CD8-positive, alpha-beta memory T cell (primary cell): ENCODE measurements at regions not wholly inside any gene's neighbourhood (a gene's known extent, or its start where the extent isn't known, plus 50 kb on each side); places are given as distances from the start of the nearest gene placed in this dataset.

ENCODE experiments used
- CTCF ChIA-PET: fragments of 350-600 bp; sonication (Branson Sonifier 250); formaldehyde crosslinking; loops from one replicate; lab custom pipeline; 2021; ENCODE audit warnings: antibody characterized with exemption; lab: Charles Lee
- POLR2A ChIA-PET: fragments of 350-600 bp; sonication (Branson Sonifier 250); formaldehyde crosslinking; loops from one replicate; lab custom pipeline; 2021; ENCODE audit warnings: antibody characterized with exemption; lab: Charles Lee
- DNase-seq, 5 donors: peaks; one replicate each; pipeline versions ENCODE4 v3.0.0 to v3.0.0-alpha.2; 2020 to 2022; ENCODE audit warnings: mixed read lengths in 1 of 5
- H3K27ac ChIP-seq: one replicate; pipeline ENCODE4 v1.7.0; 2013; ENCODE audit warnings: low read depth, mild to moderate bottlenecking, low read length, moderate library complexity
- H3K27me3 ChIP-seq: 2 replicates; pipeline ENCODE4 v1.7.0; 2013; ENCODE audit warnings: low read length, mild to moderate bottlenecking; ENCODE audit not compliant: insufficient read depth, poor library complexity, severe bottlenecking
- H3K36me3 ChIP-seq: 2 replicates; pipeline ENCODE4 v1.7.0; 2013; ENCODE audit warnings: mild to moderate bottlenecking, low read length, moderate library complexity; ENCODE audit not compliant: insufficient read depth
- H3K4me1 ChIP-seq: 2 replicates; pipeline ENCODE4 v1.7.0; 2013; ENCODE audit warnings: mild to moderate bottlenecking, low read length, moderate library complexity; ENCODE audit not compliant: insufficient read depth
- H3K4me3 ChIP-seq: 2 replicates; pipeline ENCODE4 v1.7.0; 2013; ENCODE audit warnings: mild to moderate bottlenecking, low read length
- H3K9me3 ChIP-seq: 2 replicates; pipeline ENCODE4 v1.7.0; 2013; ENCODE audit warnings: mild to moderate bottlenecking, low read length
- H3K27ac Mint-ChIP-seq, 8 donors: one replicate each; pipeline ENCODE4 v1.8.0; 2020 to 2021; ENCODE audit warnings: mixed read lengths in 8 of 8, mild to moderate bottlenecking in 6 of 8, inconsistent platforms in 3 of 8, moderate library complexity in 3 of 8
- H3K27me3 Mint-ChIP-seq, 2 donors: one replicate each; pipeline ENCODE4 v1.8.0; 2020 to 2021; ENCODE audit warnings: mixed read lengths in 2 of 2, mild to moderate bottlenecking in 1 of 2, moderate library complexity in 1 of 2
- H3K36me3 Mint-ChIP-seq, 3 donors: one replicate each; pipeline ENCODE4 v1.8.0; 2020 to 2021; ENCODE audit warnings: mixed read lengths in 3 of 3, inconsistent platforms in 1 of 3, mild to moderate bottlenecking in 1 of 3
- H3K4me1 Mint-ChIP-seq, 3 donors: one replicate each; pipeline ENCODE4 v1.8.0; 2020 to 2021; ENCODE audit warnings: mixed read lengths in 3 of 3, inconsistent platforms in 1 of 3, mild to moderate bottlenecking in 1 of 3
- H3K4me3 Mint-ChIP-seq, 7 donors: one replicate each; pipeline ENCODE4 v1.8.0; 2020 to 2021; ENCODE audit warnings: mixed read lengths in 7 of 7, mild to moderate bottlenecking in 6 of 7, moderate library complexity in 4 of 7, inconsistent platforms in 2 of 7
- H3K9me3 Mint-ChIP-seq, 5 donors: one replicate each; pipeline ENCODE4 v1.8.0; 2020 to 2022; ENCODE audit warnings: mixed read lengths in 5 of 5, mild to moderate bottlenecking in 3 of 5, moderate library complexity in 2 of 5, inconsistent platforms in 1 of 5

DNA sequence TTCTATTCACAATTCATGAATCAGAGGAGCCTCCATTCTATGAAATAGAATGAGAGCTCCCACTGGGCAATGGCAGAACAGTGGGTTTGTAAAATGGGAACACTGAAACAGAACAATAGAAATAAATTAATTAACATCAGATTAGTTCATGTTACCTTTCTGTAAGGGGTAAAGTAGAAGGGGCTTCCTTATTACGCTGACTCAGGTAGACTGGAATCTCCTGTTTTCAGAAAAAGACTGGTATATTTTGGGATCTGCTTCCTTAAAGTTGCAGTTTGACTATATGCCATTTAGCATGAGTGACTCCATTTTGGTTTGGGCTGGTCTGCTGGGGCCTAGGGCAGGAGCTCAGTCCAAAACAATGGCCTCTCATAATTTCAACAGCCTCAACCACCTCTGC is 52.8 kb upstream of the ZFAND3 start:
- Mint-ChIP-seq H3K36me3 (peaks cover 0 to 4% (median 3%) of the 10 kb centered on the region in 3 donors), H3K9me3 (no peaks in the 10 kb centered on the region), H3K4me1 (no peaks in the 10 kb centered on the region), H3K4me3 (no peak overlapping the region), H3K27me3 (peaks cover 16 to 41% of the 10 kb centered on the region in 2 donors), H3K27ac (no peak overlapping the region)
- H3K4me3 ChIP-seq = no peak overlapping the region
- no peaks in the 10 kb centered on the region for H3K36me3 ChIP-seq
- H3K9me3 ChIP-seq = no peaks in the 10 kb centered on the region
- POLR2A ChIA-PET = no interaction called here
- no peak for DNase-seq
- CTCF ChIA-PET = interaction anchor here (1.1 kb wide), 1 partner anchor 8 kb away, joined by 4 read pairs; no protein-coding TSS in a partner anchor
- H3K27ac ChIP-seq = no peak overlapping the region
- no peaks in the 10 kb centered on the region for H3K27me3 ChIP-seq
- no peaks in the 10 kb centered on the region for H3K4me1 ChIP-seq

DNA sequence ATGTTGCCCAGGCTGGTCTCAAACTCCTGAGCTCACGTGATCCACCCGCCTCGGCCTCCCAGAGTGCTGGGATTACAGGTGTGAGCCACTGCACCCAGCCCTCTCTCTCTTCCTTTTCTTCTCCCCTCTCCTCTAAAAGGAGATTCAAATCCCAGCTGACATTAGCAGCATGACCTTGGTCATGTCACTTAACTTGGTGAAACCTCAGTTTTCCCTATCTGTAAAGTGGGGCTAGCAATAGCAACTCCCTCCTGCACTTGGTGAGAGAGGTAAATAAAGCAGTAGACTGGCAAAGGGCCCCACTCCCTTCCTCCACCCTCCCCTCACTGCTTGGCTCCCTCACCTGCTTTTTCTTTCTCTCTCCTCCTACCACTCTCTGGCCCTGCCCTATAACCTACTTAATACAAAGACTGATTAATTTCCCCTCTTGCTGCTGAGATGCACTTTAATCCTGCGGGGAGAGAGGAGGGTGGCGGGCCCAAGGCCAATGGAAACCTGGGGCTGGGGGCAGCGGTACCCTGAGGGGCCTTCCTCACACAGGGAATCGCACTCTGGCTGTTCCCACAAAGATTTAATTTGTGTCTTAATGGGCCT is 54.2 kb upstream of the ZFAND3 start:
- no peak overlapping the region for H3K27ac Mint-ChIP-seq
- CTCF ChIA-PET = no interaction called here
- H3K4me1 Mint-ChIP-seq = no peaks in the 10 kb centered on the region
- Histone ChIP-seq H3K36me3 (no peaks in the 10 kb centered on the region), H3K27me3 (no peaks in the 10 kb centered on the region), H3K4me3 (no peak overlapping the region), H3K27ac (no peak overlapping the region), H3K4me1 (no peaks in the 10 kb centered on the region), H3K9me3 (no peaks in the 10 kb centered on the region)
- no peaks in the 10 kb centered on the region for H3K9me3 Mint-ChIP-seq
- H3K27me3 Mint-ChIP-seq = peaks cover 11 to 40% of the 10 kb centered on the region in 2 donors
- no peak overlapping the region for H3K4me3 Mint-ChIP-seq
- H3K36me3 Mint-ChIP-seq = peaks cover 0 to 3% (median 0%) of the 10 kb centered on the region in 3 donors
- POLR2A ChIA-PET = no interaction called here
- DNase-seq = no peak

DNA sequence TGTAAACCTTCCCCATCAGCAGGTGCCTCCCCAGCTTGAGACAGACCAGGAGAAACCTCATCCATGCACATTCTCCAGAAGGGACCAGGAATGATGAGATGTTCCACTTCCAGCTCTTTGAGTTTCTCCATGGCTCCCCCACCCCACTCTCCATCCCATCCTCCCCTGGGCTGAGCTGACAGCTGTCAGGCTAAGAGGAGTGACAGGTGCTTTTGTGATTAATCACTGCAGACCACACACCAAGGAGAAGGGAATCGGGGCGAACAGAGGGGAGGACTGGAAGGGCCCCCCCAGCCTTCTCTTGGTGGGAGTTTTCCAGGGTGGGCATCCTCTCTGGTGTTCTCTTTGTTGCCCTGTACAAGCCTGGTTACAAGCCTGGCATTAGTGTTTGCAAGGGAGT is 56.1 kb upstream of the ZFAND3 start:
- Histone ChIP-seq H3K36me3 (no peaks in the 10 kb centered on the region), H3K4me3 (no peak overlapping the region), H3K27me3 (no peaks in the 10 kb centered on the region), H3K27ac (no peak overlapping the region), H3K9me3 (no peaks in the 10 kb centered on the region), H3K4me1 (no peaks in the 10 kb centered on the region)
- CTCF ChIA-PET = no interaction called here
- peaks cover 8 to 32% of the 10 kb centered on the region in 2 donors for H3K27me3 Mint-ChIP-seq
- H3K4me3 Mint-ChIP-seq = no peak overlapping the region
- DNase-seq = no peak
- H3K9me3 Mint-ChIP-seq = no peaks in the 10 kb centered on the region
- peaks cover 0 to 3% (median 0%) of the 10 kb centered on the region in 3 donors for H3K36me3 Mint-ChIP-seq
- no peaks in the 10 kb centered on the region for H3K4me1 Mint-ChIP-seq
- H3K27ac Mint-ChIP-seq = no peak overlapping the region
- POLR2A ChIA-PET = no interaction called here

DNA sequence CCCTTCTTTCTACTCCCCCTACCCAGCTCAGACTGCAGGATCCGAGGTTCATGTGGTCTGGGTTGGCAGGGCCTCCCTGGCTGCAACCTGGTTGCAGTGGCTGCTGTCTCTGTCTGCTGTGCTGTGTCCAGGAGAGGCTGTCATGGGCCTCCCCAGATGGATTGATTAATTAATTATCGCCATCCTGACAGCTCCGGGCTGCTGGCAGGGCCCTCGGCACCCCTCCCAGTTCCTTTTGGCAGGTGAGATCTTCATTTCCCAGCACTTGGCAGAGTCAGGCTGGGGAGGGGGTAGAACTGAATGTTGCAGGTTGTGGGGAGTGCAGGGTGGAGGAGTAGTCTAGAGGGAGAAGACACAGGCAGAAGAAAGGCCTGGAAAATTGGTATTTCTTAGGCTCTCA is 56.7 kb upstream of the ZFAND3 start:
- Mint-ChIP-seq H3K4me1 (no peaks in the 10 kb centered on the region), H3K9me3 (no peaks in the 10 kb centered on the region), H3K36me3 (peaks cover 0 to 3% (median 0%) of the 10 kb centered on the region in 3 donors), H3K4me3 (no peak overlapping the region), H3K27me3 (peaks cover 8 to 28% of the 10 kb centered on the region in 2 donors), H3K27ac (no peak overlapping the region)
- no peaks in the 10 kb centered on the region for H3K9me3 ChIP-seq
- H3K27me3 ChIP-seq = no peaks in the 10 kb centered on the region
- CTCF ChIA-PET = no interaction called here
- H3K4me1 ChIP-seq = no peaks in the 10 kb centered on the region
- POLR2A ChIA-PET = no interaction called here
- no peaks in the 10 kb centered on the region for H3K36me3 ChIP-seq
- no peak overlapping the region for H3K4me3 ChIP-seq
- DNase-seq = no peak
- no peak overlapping the region for H3K27ac ChIP-seq

DNA sequence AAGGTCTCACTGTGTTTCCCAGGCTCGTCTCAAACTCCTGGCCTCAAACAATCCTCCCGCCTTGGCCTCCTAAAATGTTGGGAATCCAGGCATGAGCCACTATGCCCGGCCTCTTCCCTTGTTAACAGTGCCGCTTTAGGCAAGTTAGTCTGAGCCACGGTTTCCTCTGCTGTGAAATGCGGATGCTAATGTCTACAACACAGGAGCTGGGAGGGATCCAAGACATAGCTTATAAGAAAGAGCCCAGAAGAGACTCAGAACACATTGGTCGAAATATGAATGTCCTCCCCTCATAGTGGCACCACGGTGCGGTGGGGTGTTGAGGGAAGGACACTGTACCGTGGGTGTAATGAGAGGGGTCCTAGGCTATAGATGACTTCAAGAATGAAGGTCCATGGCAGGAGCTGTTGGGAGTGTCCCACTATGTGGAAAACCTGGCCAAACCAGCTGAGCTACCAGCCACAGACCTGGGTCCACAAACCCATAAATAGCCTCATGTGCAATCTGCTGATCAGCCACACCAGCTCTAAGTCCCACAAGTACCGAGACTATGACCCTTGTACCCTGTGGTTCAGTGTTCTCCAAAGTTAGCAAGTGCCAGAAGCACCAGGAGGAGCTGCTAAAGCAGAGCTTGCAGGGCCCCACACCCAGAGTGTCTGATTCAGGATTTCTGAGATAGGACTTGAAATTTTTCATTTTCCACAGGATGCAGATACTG is 57.8 kb upstream of the ZFAND3 start:
- no peaks in the 10 kb centered on the region for H3K9me3 Mint-ChIP-seq

DNA sequence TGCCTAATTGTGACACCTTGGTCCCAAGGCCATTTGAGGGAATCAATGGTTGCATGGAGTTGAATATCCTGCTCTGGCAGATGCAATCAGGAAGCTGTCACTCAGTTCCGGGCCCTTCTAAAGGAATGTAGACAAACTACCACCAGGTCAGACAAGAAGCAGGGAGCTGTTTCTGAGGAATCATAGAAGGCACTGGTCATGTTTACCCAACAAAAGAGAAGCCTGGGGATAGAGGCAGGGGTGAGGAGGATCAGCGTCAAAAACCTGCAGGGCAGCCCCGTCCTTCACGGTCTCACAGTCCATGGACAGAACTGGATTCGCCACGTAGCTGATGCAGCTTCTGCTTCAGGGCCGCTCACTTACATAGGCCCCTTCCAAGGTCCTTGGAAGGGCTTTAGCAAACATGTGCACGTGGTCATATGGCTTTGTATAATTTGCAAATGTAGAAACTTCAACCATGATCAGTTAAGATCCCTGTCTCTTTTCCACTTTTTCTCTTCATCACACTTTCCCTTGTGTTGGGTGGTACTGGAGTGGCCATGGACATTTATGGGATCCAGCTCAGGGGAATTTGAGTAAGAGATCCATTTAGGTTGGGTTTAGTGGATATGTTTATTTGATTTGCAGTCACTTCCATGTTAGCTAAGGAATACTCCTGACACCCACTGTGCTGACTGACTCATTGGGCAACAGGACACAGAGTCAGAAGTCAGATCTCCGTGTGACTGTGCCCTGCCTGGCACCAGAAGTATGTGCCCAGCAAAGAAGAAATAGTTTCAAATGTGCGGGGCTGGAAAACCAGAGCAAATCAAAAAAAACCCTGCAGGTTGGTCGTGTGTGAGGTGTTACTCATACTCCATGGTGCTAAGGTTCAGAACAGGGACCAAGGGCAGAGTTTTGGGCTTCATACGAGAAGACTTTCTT is 60.0 kb upstream of the ZFAND3 start:
- Histone ChIP-seq H3K9me3 (no peaks in the 10 kb centered on the region), H3K4me1 (no peaks in the 10 kb centered on the region), H3K36me3 (no peaks in the 10 kb centered on the region), H3K27ac (no peak overlapping the region), H3K4me3 (no peak overlapping the region), H3K27me3 (no peaks in the 10 kb centered on the region)
- H3K27me3 Mint-ChIP-seq = peaks cover 3 to 13% of the 10 kb centered on the region in 2 donors
- POLR2A ChIA-PET = no interaction called here
- H3K9me3 Mint-ChIP-seq = no peaks in the 10 kb centered on the region
- H3K4me3 Mint-ChIP-seq = no peak overlapping the region
- no peak overlapping the region for H3K27ac Mint-ChIP-seq
- CTCF ChIA-PET = interaction anchor here (1.2 kb wide), 1 partner anchor 24 kb away, joined by 3 read pairs; no protein-coding TSS in a partner anchor
- no peaks in the 10 kb centered on the region for H3K36me3 Mint-ChIP-seq
- H3K4me1 Mint-ChIP-seq = no peaks in the 10 kb centered on the region
- DNase-seq = no peak

More for the DNA sequence above, 57.8 kb upstream of the ZFAND3 start:
- Histone ChIP-seq H3K9me3 (no peaks in the 10 kb centered on the region), H3K27ac (no peak overlapping the region), H3K4me3 (no peak overlapping the region), H3K4me1 (no peaks in the 10 kb centered on the region), H3K27me3 (no peaks in the 10 kb centered on the region), H3K36me3 (no peaks in the 10 kb centered on the region)
- ChIA-PET POLR2A (no interaction called here), CTCF (interaction anchor here (1.8 kb wide), 1 partner anchor 14 kb away, joined by 5 read pairs; no protein-coding TSS in a partner anchor)
- no peak for DNase-seq
- Mint-ChIP-seq H3K4me3 (no peak overlapping the region), H3K36me3 (no peaks in the 10 kb centered on the region), H3K27me3 (peaks cover 8 to 22% of the 10 kb centered on the region in 2 donors), H3K27ac (no peak overlapping the region), H3K4me1 (no peaks in the 10 kb centered on the region)

DNA sequence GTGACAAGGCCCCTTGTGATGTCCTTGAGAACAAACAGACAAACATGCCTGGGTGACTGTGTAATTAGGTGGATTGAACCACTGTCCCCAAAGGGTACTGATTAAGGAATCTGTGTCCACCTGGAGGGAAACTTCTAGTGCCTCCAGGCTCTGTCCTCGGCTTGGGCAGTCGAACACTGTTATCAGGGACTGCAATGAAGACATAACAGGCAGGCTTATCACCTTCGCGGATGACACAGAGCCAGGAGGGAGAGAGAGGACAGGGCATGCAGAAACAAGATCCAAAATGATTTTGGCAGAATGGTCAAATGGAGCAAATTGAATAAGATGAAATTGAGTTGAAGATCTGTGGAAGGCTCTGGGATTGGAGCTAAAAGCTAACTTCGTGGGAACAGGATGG is 60.9 kb upstream of the ZFAND3 start:
- Histone ChIP-seq H3K9me3 (no peaks in the 10 kb centered on the region), H3K36me3 (no peaks in the 10 kb centered on the region), H3K4me1 (no peaks in the 10 kb centered on the region), H3K27ac (no peak overlapping the region), H3K27me3 (no peaks in the 10 kb centered on the region), H3K4me3 (no peak overlapping the region)
- CTCF ChIA-PET = interaction anchor here (1.2 kb wide), 1 partner anchor 23 kb away, joined by 3 read pairs; no protein-coding TSS in a partner anchor
- no peaks in the 10 kb centered on the region for H3K4me1 Mint-ChIP-seq
- no peak for DNase-seq
- H3K4me3 Mint-ChIP-seq = no peak overlapping the region
- H3K36me3 Mint-ChIP-seq = no peaks in the 10 kb centered on the region
- peaks cover 0 to 12% of the 10 kb centered on the region in 2 donors for H3K27me3 Mint-ChIP-seq
- no peak overlapping the region for H3K27ac Mint-ChIP-seq
- POLR2A ChIA-PET = no interaction called here
- H3K9me3 Mint-ChIP-seq = no peaks in the 10 kb centered on the region
